Subcutaneous abdominal adipose tissue (tissue), 5 donors: ENCODE measurements at regions not wholly inside any gene's neighbourhood (a gene's known extent, or its start where the extent isn't known, plus 50 kb on each side); places are given as distances from the start of the nearest gene placed in this dataset.
"Not testable (repeated sequence)": the region's sequence is repeated elsewhere in the genome, so short reads cannot be mapped to it uniquely, and the experiment has no call there.

Experiments
- H3K27ac ChIP-seq: one replicate; pipeline ENCODE4 v1.7.0; 2013; ENCODE audit warnings: low read depth, mild to moderate bottlenecking, inconsistent platforms, low read length, moderate library complexity
- H3K27me3 ChIP-seq, 5 donors: one replicate each; pipeline ENCODE4 v1.7.0; 2013; ENCODE audit warnings: low read length in 5 of 5, inconsistent platforms in 1 of 5; ENCODE audit not compliant: control insufficient read depth in 5 of 5, insufficient read depth in 4 of 5
- H3K36me3 ChIP-seq, 5 donors: one replicate each; pipeline ENCODE4 v1.7.0; 2013; ENCODE audit warnings: low read length in 5 of 5; ENCODE audit not compliant: control insufficient read depth in 5 of 5, insufficient read depth in 5 of 5
- H3K4me1 ChIP-seq, 5 donors: one replicate each; pipeline ENCODE4 v1.7.0; 2013; ENCODE audit warnings: low read length in 5 of 5, mild to moderate bottlenecking in 3 of 5, moderate library complexity in 1 of 5; ENCODE audit not compliant: control insufficient read depth in 5 of 5, insufficient read depth in 5 of 5
- H3K4me3 ChIP-seq, 5 donors: one replicate each; pipeline ENCODE4 v1.7.0; 2013; ENCODE audit warnings: low read length in 5 of 5, low read depth in 1 of 5
- H3K9ac ChIP-seq, 5 donors: one replicate each; pipeline ENCODE4 v1.7.0; 2013; ENCODE audit warnings: low read length in 5 of 5, mild to moderate bottlenecking in 4 of 5, moderate library complexity in 3 of 5
- H3K9me3 ChIP-seq, 5 donors: one replicate each; pipeline ENCODE4 v1.7.0; 2013; ENCODE audit warnings: low read length in 5 of 5; ENCODE audit not compliant: control insufficient read depth in 5 of 5
- donor health status: healthy.
- donor health status: healthy.
- donor health status: healthy.
- donor health status: healthy.
- donor health status: healthy.

DNA sequence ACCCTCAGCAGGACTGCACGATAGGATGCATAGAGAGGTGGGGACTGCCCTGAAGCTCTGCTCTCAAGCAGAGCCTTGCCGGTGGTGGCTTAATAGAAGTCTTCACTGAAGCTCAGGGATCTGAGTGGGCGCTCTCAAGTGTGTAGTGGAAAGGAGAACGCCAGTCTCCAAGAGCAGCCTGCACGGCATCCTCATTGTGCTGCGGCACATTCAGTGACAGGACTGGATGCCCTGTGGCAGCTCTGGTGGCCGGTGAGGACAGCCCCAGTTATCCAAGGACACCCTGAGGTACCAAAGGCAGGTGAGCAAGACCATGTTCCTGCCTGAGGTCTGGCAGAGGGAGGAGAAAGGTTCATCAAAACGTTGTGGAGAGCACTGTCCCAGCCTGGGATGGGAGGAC is 98.8 kb upstream of the SPATA31A3 start:
- H3K27ac ChIP-seq, H3K4me3 ChIP-seq, H3K4me1 ChIP-seq, H3K9ac ChIP-seq, H3K27me3 ChIP-seq, H3K36me3 ChIP-seq, H3K9me3 ChIP-seq: not testable (repeated sequence)

DNA sequence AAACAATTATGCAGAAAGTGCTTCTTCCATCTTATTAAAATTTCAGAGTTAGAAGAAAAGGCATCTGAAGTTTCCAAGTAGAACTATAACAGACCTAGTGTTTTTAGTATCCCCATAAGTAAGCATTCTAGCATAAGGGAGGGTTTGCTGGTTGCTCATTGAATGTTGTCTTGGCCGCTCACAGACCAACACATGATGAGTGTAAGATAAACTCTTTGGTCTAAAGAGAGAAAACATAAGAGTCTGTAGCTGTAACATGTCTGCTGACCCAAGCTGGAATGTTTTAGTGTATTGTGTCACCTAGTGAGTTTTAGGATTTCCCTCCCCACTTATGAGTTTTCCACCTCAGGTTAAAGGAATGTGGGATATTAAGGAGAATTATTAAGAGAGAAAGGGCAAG is 94.5 kb upstream of the SPATA31A3 start:
- H3K36me3 ChIP-seq, H3K4me1 ChIP-seq, H3K27ac ChIP-seq, H3K27me3 ChIP-seq, H3K9me3 ChIP-seq, H3K4me3 ChIP-seq, H3K9ac ChIP-seq: not testable (repeated sequence)

DNA sequence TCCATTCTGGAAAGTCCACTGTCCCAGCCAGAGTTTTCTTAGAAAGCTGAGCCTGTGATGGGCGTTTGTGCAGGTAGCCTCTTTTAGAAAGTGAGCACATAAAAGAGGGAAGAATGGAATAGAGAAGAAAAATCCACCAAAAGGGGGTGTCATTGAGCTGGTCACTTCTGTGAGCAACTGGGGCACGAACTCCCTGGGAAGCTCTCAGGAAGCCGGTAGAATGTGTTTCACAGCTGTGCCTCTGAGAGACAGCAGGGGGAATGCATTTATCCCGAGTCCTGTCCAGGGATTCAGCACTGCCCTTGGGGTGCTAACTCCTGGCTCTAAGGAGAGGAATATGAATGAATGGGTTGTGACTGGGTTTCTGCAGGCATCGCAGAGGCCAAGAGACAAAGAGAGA is 73.8 kb upstream of the SPATA31A3 start:
- H3K4me3 ChIP-seq, H3K4me1 ChIP-seq, H3K36me3 ChIP-seq, H3K9ac ChIP-seq, H3K27me3 ChIP-seq, H3K9me3 ChIP-seq, H3K27ac ChIP-seq: not testable (repeated sequence)

DNA sequence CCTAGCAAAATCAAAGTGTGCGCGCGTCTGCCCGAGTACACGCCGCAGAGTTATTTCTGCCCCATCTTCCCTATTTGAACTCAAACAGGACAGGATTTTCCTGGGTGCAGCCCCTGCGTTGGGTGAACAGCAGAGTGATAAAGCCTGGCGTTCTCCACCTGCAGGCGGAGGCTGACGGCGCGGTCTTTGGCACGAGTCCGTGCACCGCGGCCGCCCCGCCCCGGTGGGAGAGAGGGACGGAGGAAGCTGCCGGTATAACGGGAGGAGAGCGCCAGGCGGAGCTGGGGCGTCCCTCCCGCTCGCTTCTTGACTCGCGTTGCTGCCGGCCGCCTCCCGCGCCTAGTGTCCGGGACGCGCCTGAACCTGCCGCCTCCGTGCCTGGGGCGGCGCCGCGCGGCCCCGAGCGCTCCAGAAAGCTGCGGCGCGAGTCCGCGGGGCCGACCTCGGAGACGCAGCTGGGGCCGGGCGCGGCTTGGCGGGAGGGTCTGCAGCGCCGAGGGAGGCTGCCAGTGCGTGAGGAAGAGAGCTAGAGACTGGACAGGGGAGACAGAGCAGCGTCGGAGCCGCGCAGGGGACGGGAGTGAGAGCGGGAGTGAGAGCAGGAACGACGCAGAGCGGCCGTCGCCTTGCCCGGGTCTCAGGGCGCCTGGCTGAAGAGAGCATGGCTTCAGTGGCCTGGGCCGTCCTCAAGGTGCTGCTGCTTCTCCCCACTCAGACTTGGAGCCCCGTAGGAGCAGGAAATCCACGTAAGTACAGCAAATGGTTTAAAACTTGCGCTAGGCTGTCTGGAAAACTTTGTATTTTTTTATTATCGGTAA is 66.8 kb upstream of the SPATA31A3 start:
- peak overlapping the region in 4 of 5 donors; percentile 27 to 49 (median 38) for H3K4me3 ChIP-seq
- H3K27ac ChIP-seq, H3K27me3 ChIP-seq: not testable (repeated sequence)

More for the DNA sequence above, 66.8 kb upstream of the SPATA31A3 start:
- not testable (repeated sequence) for H3K9me3 ChIP-seq, H3K9ac ChIP-seq, H3K4me1 ChIP-seq, H3K36me3 ChIP-seq
